GM12873 (cell line): ENCODE measurements at regions not wholly inside any gene's neighbourhood (a gene's known extent, or its start where the extent isn't known, plus 50 kb on each side); places are given as distances from the start of the nearest gene placed in this dataset.

Experiments used
- TF ChIP-seq, protein P1 (sequence below): IDR thresholded peaks from 2 replicates; pipeline ENCODE4 v1.5.1; 2012; ENCODE audit warnings: low read depth, mild to moderate bottlenecking, moderate library complexity, low read length, control low read depth; ENCODE audit not compliant: insufficient read depth; ENCODE audit errors: missing control alignments

- TF ChIP-seq, protein P1, sequence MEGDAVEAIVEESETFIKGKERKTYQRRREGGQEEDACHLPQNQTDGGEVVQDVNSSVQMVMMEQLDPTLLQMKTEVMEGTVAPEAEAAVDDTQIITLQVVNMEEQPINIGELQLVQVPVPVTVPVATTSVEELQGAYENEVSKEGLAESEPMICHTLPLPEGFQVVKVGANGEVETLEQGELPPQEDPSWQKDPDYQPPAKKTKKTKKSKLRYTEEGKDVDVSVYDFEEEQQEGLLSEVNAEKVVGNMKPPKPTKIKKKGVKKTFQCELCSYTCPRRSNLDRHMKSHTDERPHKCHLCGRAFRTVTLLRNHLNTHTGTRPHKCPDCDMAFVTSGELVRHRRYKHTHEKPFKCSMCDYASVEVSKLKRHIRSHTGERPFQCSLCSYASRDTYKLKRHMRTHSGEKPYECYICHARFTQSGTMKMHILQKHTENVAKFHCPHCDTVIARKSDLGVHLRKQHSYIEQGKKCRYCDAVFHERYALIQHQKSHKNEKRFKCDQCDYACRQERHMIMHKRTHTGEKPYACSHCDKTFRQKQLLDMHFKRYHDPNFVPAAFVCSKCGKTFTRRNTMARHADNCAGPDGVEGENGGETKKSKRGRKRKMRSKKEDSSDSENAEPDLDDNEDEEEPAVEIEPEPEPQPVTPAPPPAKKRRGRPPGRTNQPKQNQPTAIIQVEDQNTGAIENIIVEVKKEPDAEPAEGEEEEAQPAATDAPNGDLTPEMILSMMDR, result no peak
These were observed 196.1 kb downstream of the ACTR3 start for GRCh38 chr2:114085992-114086391.

DNA sequence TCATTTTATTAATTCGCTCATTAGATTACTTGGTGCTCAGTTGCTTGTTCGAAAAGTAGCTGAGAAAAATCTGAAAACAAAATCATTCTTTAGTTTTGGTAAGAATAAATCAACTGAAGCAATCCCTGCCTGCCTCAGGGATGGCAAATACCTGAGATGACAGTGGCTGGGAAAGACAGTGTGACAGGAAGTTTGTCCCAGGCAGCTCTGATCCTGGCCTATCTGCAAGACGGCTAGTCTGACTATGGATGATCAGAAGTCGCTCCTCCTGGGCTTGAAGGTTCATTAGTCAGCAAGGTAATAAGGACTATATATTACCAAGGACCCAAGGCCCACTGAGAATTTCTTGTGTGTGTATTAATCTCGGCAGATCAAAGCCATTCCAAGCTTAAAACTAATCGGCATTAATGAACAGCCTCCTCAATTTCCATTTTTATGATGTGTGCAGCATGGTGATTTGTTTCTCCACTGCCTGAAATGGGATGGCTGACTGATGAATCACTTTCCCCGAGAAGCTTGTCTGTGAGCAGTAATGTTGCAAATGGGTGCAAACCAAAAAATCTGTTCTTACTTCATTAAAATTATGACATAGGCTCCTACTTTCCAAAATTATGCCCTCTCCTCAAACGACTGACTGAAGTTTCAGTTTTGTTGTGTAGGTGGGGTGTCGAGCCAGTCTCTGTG lies 199.9 kb downstream of the ACTR3 start:
- TF ChIP-seq, protein P1, result no peak

DNA sequence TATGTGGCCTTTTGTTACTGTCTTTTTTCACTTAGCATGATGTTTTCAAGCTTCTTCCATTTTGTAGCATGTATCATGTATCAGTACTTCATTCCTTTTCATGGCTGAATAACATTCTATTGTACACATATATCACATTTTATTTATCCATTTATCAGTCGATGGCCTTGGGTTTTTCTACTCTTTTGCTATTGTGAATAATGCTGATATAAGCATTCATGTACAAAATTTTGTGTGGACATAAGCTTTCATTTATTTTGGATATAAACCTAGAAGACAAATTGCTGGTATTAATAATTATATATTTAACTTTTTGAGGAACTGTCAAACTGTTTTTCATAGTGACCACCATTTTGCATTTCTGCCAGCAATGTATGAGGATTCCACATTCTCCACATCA lies 201.1 kb downstream of the ACTR3 start:
- TF ChIP-seq, protein P1, result no peak

GRCh38 chr2:114108249-114108648 lies 218.4 kb downstream of the ACTR3 start:
- TF ChIP-seq, protein P1, result no peak

GRCh38 chr2:114108824-114109416 lies 219.0 kb downstream of the ACTR3 start:
- TF ChIP-seq, protein P1, result no peak

DNA sequence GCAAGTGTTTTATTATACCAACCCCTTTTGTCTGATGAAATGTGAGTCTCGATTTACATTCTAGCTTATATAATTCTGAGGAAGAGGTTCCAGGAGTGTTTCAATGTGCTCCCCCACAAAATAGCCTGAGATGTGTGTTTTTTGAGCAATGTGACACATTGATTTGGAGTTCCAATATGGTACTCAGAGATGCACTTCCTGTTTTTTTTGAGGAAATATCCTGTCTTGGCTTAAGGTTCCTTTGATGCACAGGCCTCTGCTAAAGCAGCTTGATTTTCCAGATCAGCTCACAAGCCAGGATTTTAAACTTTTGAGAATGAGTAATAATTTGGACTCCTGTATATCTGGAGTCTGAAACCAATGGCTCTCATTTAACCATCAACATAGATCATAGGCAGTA lies 221.4 kb downstream of the ACTR3 start:
- TF ChIP-seq, protein P1, result no peak

- TF ChIP-seq, protein P1, result no peak
These were observed 223.6 kb downstream of the ACTR3 start for GRCh38 chr2:114113518-114113917.
